NCI-H2171 treated with DMSO at 0.1 percent for 48 hours (cell line): ENCODE measurements at regions not wholly inside any gene's neighbourhood (a gene's known extent, or its start where the extent isn't known, plus 50 kb on each side); places are given as distances from the start of the nearest gene placed in this dataset.
A peak's percentile ranks its signal among the peaks of the same experiment; 100 is the strongest.

Source experiments
- DNase-seq: peaks from one replicate; lab custom pipeline; 2025; lab: John Stamatoyannopoulos, UW

GRCh38 chr17:33514369-33514768 is 221.3 kb upstream of the ASIC2 start:
- DNase-seq: no peak

DNA sequence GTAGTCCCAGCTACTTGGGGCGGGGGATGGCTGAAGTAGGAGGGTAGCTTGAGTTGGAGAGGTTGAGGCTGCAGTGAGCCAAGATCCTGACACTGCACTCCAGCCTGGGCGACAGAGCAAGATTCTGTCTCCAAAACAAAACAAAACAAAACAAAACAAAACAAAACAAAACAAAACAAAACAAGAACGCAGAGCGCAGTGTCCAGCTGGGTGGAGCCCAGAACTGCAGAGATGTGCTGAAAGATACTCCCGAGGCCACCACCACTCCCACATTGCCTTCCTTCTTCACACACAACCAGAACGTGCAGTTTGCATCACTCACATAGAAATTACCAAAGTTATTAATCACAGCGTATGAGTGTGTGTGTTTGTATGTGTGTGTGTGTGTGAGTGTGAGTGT is 222.9 kb upstream of the ASIC2 start:
- DNase-seq: no peak

GRCh38 chr17:33516645-33517044 is 223.6 kb upstream of the ASIC2 start:
- no peak for DNase-seq

DNA sequence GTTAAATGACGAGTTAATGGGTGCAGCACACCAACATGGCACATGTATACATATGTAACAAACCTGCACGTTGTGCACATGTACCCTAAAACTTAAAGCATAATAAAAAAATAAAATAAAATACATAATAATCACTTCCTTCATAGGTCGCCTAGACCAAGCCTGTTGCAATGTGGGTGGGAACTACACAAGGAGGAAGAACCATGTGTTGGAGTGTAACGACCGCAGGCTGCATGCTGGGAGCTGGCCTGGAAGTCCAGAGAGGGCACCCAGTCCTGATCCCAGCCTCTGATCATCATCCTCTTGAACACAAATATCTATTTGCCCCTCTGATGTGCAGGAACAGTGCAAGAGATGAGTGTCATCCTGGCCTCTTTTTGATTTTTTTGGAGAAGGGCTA is 224.7 kb upstream of the ASIC2 start:
- DNase-seq: no peak

GRCh38 chr17:33519692-33520091 is 226.6 kb upstream of the ASIC2 start:
- no peak for DNase-seq

- peak; percentile 9 for DNase-seq
Measured at GRCh38 chr17:33520426-33521330, 227.6 kb upstream of the ASIC2 start.

DNA sequence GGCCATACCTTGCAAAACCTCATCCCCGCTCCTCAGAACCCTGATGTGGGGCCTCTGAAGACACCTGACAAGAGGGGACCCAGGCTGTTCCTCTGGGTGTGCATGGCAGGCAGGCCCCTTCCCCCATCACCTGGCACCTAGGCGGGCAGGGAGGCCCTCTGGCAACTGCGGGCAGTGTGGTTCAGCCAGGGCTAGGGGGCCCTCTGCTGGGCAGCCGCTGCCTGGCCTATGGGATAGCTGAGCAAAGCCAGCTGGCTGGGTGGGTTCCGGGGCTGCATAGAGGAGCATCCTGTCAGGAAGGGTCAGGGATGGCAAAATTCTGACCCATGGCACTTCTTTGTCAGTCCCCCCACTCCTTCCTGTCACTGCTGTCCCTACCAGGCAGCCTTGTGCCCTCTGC is 228.7 kb upstream of the ASIC2 start:
- DNase-seq: no peak

- no peak for DNase-seq
Measured at GRCh38 chr17:33522623-33523022, 229.5 kb upstream of the ASIC2 start.

DNA sequence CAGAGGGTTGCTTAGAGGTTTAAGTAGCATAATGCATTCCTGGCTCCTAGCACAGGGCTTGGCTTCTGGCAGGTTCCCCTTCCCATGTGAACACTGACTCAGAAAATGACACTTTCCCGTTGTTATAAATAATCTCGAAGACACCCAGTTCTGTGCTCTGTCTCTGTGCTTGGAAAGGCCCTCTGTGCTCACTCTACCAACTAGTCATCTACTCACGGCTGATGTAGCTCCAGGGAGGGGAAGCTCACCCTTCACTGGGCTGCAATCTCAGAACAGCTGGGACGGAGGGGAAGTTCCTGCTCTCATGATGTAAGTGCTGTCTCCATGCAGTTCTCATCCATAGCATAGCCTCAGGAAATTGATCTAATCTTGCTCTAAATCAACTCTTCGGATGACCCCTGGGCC is 230.5 kb upstream of the ASIC2 start:
- no peak for DNase-seq

- no peak for DNase-seq
Measured at GRCh38 chr17:33525186-33525585, 232.1 kb upstream of the ASIC2 start.

- no peak for DNase-seq
Measured at GRCh38 chr17:33526717-33527116, 233.6 kb upstream of the ASIC2 start.

DNA sequence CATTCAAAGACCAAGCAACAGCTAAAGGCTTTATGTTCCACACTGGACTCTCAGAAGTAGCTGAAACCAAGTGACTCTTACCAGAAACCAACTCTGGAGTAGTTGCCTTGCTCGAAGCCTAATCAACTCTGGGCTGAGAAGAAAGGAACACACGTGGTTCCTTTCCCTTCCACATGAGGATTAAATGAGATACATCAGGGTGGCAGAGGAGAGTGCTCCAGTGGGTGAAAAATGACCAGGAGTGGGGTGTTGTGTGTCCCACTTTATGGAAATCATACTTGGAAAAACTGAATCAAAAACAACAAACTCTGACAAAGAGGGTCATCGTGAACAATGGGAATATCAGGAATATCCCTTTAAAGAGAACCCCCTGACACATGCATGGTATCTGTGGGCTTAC is 234.2 kb upstream of the ASIC2 start:
- no peak for DNase-seq

GRCh38 chr17:33528846-33529245 is 235.8 kb upstream of the ASIC2 start:
- no peak for DNase-seq

DNA sequence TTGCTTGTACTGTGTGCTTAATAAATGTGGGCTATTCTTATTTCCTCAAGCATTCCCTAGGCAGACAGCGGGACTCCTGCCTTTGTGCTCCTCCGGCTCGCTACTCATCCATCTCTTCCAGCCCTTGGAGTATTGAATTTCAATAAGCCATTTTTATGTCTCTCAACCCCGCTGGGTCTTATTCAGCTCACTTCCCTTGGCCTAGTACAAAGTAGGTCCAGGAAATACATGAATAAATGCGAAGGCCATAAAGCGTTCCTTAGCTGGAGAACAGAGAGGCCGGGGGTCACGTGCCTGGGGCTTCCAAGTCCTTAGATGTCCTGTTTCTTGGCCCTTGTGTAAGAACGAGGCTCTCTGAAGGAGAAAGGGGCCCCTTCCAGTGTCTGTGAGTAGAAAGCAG is 236.7 kb upstream of the ASIC2 start:
- DNase-seq: no peak

GRCh38 chr17:33531311-33531710 is 238.2 kb upstream of the ASIC2 start:
- no peak for DNase-seq

GRCh38 chr17:33534087-33534486 is 241.0 kb upstream of the ASIC2 start:
- DNase-seq: no peak

DNA sequence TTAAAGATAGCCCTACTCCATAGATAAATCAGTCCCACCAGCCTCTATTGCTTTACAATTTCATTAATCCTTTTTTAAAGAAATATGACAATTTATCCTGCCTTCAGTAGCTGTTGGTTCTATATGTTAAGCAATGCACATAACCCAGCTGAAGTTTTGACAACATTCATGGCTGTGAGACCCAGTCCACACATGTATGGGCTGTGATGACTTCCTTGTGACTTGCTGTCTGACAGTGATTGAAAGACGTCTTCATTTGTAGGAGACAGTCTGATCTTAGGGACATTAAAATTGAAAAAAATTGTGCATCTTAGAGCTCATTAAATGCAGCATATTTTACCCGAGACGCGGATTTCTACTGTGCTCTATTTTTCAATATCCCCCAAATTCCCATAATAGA is 252.0 kb upstream of the ASIC2 start:
- DNase-seq: no peak

DNA sequence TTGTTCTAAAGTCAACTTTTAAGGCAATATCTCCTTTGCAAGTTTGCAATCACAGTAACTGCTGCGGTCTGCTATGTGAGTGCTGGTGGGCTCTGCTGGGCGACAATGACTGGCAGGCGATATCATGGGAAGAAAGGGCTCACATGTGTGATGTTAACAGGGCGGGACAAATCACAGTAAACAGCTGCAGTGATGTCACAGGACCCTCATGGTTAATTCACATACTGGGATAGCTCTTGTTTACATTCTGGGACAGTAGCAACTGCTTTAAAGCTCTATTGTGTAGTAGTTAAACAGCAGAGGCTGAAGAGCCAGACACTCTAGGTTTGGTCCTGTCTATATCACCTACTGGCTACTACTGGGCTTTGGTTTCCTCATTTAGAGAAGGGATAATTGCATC is 257.2 kb upstream of the ASIC2 start:
- DNase-seq: no peak

DNA sequence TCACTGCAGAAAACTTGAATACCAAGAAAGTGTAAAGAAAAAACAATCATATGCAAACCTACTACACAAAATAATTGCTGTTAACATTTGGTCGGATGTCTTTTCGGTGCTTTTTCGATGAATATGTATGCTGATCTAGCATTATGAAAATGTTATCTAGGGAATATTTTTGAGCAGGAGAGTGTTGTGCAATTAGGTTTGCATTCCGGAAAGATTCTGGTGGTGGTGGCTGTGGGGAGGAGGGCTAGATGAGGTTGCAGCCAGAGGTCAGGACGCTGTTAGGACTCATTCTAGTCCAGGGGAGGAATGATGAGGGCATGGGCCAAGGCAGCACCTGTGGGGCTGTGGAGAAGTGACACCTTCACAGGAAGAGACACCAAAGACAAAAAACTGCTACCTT is 258.0 kb upstream of the ASIC2 start:
- DNase-seq: no peak

- no peak for DNase-seq
Measured at GRCh38 chr17:33551911-33552310, 258.8 kb upstream of the ASIC2 start.

DNA sequence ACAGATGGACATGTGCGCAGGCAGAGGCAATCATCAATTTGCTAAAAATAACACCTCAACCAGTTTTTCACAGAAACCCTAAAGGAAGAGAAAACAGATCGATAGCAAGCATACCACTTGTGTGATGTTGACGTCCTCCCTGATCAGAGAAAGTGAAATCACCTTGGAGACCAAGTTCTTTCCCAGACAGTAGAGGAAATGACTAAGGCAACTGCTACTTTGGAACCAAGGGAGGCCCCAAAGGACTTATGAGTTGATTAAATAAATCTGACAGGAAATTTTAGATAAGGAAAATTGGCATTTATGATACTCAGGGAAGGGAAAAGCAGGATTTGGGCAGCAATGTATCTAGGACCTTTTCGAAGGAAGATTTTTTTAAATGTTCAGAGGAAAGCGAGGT is 267.1 kb upstream of the ASIC2 start:
- no peak for DNase-seq

GRCh38 chr17:33560871-33561270 is 267.8 kb upstream of the ASIC2 start:
- DNase-seq: no peak

DNA sequence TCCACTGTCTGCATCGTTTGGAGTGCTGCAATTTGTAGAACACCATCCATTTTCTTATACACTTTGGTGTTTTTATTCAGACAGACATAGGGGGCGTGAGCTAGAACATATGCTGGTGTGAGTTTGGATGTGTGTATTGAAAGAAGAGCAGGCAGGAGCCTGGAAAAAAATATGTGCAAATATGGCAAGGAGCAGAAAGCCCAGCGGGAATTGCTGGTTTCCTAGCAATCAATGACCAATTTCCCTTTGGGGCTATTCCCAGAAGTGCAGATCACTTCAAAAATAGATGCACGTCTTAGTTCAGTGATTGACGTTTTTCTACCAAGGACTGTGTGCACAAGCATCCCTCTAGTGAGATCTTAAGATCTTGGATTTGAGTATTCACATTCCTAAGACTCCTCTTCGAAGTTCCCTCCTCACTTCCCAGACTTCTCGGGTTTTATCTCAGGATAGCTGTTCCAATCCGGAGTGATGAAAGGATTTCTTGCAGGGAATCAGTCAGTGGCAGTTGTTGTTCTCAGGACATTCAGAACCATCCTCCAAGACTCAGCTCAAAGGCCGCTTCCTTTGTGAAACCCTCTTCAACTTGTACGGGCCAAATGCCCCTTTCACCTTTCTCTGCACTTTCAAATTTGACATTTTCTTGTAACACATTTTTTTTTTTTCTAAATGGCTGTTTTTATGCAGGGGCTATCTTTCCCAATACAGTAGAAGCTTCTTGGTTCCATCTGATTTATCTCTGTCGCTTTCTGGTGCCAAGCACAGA is 268.7 kb upstream of the ASIC2 start:
- no peak for DNase-seq
